Liver (tissue), 7 donors: ENCODE measurements at regions not wholly inside any gene's neighbourhood (a gene's known extent, or its start where the extent isn't known, plus 50 kb on each side); places are given as distances from the start of the nearest gene placed in this dataset.
"Not testable (repeated sequence)": the region's sequence is repeated elsewhere in the genome, so short reads cannot be mapped to it uniquely, and the experiment has no call there.

ENCODE experiments used
- DNase-seq: peaks from one replicate; pipeline ENCODE4 v3.0.0-alpha.2; 2017; ENCODE audit warnings: low spot score
- H3K27ac ChIP-seq, 2 donors: one replicate each; pipeline ENCODE4 v1.7.0; 2013; ENCODE audit warnings: inconsistent platforms in 2 of 2, low read length in 2 of 2, control low read depth in 1 of 2, low read depth in 1 of 2, mild to moderate bottlenecking in 1 of 2
- H3K27me3 ChIP-seq, 4 donors: one replicate each; pipeline versions ENCODE4 v1.6.1 to v1.7.0; 2013; ENCODE audit warnings: low read length in 3 of 4, inconsistent platforms in 1 of 4, mild to moderate bottlenecking in 1 of 4, moderate library complexity in 1 of 4; ENCODE audit not compliant: control insufficient read depth in 4 of 4, insufficient read depth in 4 of 4
- H3K36me3 ChIP-seq, 4 donors: one replicate each; pipeline versions ENCODE4 v1.6.1 to v1.7.0; 2013; ENCODE audit warnings: low read length in 3 of 4, mild to moderate bottlenecking in 3 of 4, low read depth in 1 of 4, moderate library complexity in 1 of 4; ENCODE audit not compliant: control insufficient read depth in 4 of 4, insufficient read depth in 3 of 4
- H3K4me1 ChIP-seq, 4 donors: one replicate each; pipeline versions ENCODE4 v1.6.1 to v1.7.0; 2013; ENCODE audit warnings: low read length in 3 of 4, mild to moderate bottlenecking in 3 of 4, moderate library complexity in 1 of 4; ENCODE audit not compliant: control insufficient read depth in 4 of 4, insufficient read depth in 4 of 4
- H3K4me3 ChIP-seq, 3 donors: one replicate each; pipeline versions ENCODE4 v1.6.1 to v1.7.0; 2013; ENCODE audit warnings: low read length in 3 of 3, control low read depth in 1 of 3, low read depth in 1 of 3, mild to moderate bottlenecking in 1 of 3
- H3K9ac ChIP-seq, 2 donors: one replicate each; pipeline ENCODE4 v1.7.0; 2013; ENCODE audit warnings: low read length in 2 of 2, mild to moderate bottlenecking in 2 of 2, moderate library complexity in 2 of 2, control low read depth in 1 of 2, low read depth in 1 of 2
- H3K9me3 ChIP-seq, 4 donors: one replicate each; pipeline versions ENCODE4 v1.6.1 to v1.7.0; 2013; ENCODE audit warnings: low read length in 3 of 4; ENCODE audit not compliant: control insufficient read depth in 4 of 4
- ATF3 ChIP-seq: IDR thresholded peaks from 2 replicates; pipeline ENCODE4 v1.6.1; 2016; ENCODE audit warnings: antibody characterized with exemption
- EGR1 ChIP-seq, 2 donors: IDR thresholded peaks; 2 replicates each; pipeline ENCODE4 v1.6.1; 2016 to 2018; ENCODE audit warnings: antibody characterized with exemption in 2 of 2, low read depth in 2 of 2
- FOXA1 ChIP-seq: IDR thresholded peaks from 2 replicates; pipeline ENCODE4 v1.6.1; 2016; ENCODE audit warnings: antibody characterized with exemption
- FOXA2 ChIP-seq: IDR thresholded peaks from 2 replicates; pipeline ENCODE4 v1.6.1; 2016; ENCODE audit warnings: antibody characterized with exemption
- GABPA ChIP-seq, 2 donors: IDR thresholded peaks in 1 of 2; conservative IDR thresholded peaks in 1 of 2; 2 replicates each; pipeline ENCODE4 v1.6.1; 2016; ENCODE audit warnings: antibody characterized with exemption in 2 of 2, mild to moderate bottlenecking in 1 of 2, moderate library complexity in 1 of 2
- HNF4A ChIP-seq, 2 donors: conservative IDR thresholded peaks; 2 replicates each; pipeline ENCODE4 v1.6.1; 2016; ENCODE audit warnings: antibody characterized with exemption in 2 of 2, mild to moderate bottlenecking in 2 of 2
- HNF4G ChIP-seq: IDR thresholded peaks from 2 replicates; pipeline ENCODE4 v1.6.1; 2016; ENCODE audit warnings: antibody characterized with exemption
- JUND ChIP-seq, 2 donors: IDR thresholded peaks; 2 replicates each; pipeline ENCODE4 v1.6.1; 2016; ENCODE audit warnings: antibody characterized with exemption in 2 of 2
- MAX ChIP-seq: IDR thresholded peaks from 2 replicates; pipeline ENCODE4 v1.6.1; 2016; ENCODE audit warnings: antibody characterized with exemption
- NR2F2 ChIP-seq: IDR thresholded peaks from 2 replicates; pipeline ENCODE4 v1.6.1; 2016; ENCODE audit warnings: antibody characterized with exemption
- RAD21 ChIP-seq, 2 donors: IDR thresholded peaks; 2 replicates each; pipeline ENCODE4 v1.6.1; 2016; ENCODE audit warnings: antibody characterized with exemption in 2 of 2, mild to moderate bottlenecking in 2 of 2
- REST ChIP-seq: IDR thresholded peaks from 2 replicates; pipeline ENCODE4 v1.6.1; 2016; ENCODE audit warnings: antibody characterized with exemption, mild to moderate bottlenecking
- RXRA ChIP-seq, 2 donors: IDR thresholded peaks; 2 replicates each; pipeline ENCODE4 v1.6.1; 2017 to 2018; ENCODE audit warnings: antibody characterized with exemption in 2 of 2, mild to moderate bottlenecking in 1 of 2
- SP1 ChIP-seq: IDR thresholded peaks from 2 replicates; pipeline ENCODE4 v1.6.1; 2018; ENCODE audit warnings: antibody characterized with exemption, mild to moderate bottlenecking
- TAF1 ChIP-seq: conservative IDR thresholded peaks from 2 replicates; pipeline ENCODE4 v1.6.1; 2016; ENCODE audit warnings: antibody characterized with exemption, mild to moderate bottlenecking
- YY1 ChIP-seq: IDR thresholded peaks from 2 replicates; pipeline ENCODE4 v1.6.1; 2016; ENCODE audit warnings: antibody characterized with exemption, mild to moderate bottlenecking
- ZBTB33 ChIP-seq: IDR thresholded peaks from 2 replicates; pipeline ENCODE4 v1.6.1; 2016; ENCODE audit warnings: antibody characterized with exemption
- WGBS: extraction: QIAGEN DNeasy Blood & Tissue Kit; methylation state at CpG from one replicate; pipeline ENCODE4 v1.1.7; 2013; 5-methylcytosine and 5-hydroxymethylcytosine counted together
- donor health status: healthy.
- donor health status: healthy.
- donor health status: healthy.
- donor health status: healthy.

- TF ChIP-seq RAD21 (IDR thresholded peaks at IDR 0.05) (no peak), EGR1 (IDR thresholded peaks at IDR 0.05; ENCODE audit: low read depth in 2 of 2) (no peak), TAF1 (no peak), HNF4A (conservative IDR thresholded peaks at IDR 0.05) (no peak), SP1 (no peak), FOXA2 (no peak), YY1 (no peak), MAX (no peak)
- no peaks in the 10 kb centered on the region for H3K36me3 ChIP-seq
- H3K9ac ChIP-seq: no peak overlapping the region
- WGBS: 86% methylated on average over 7 of the region's 7 CpGs
- no peaks in the 10 kb centered on the region for H3K4me1 ChIP-seq
- no peaks in the 10 kb centered on the region for H3K9me3 ChIP-seq
- H3K27ac ChIP-seq: no peak overlapping the region
- H3K4me3 ChIP-seq: no peak overlapping the region
- no peak for DNase-seq
- H3K27me3 ChIP-seq: no peaks in the 10 kb centered on the region
Observed at GRCh38 chr10:3564346-3565002, 220.5 kb downstream of the KLF6 start.

GRCh38 chr10:3563298-3563697 is 221.7 kb downstream of the KLF6 start:
- H3K27ac ChIP-seq: no peak overlapping the region
- no peaks in the 10 kb centered on the region for H3K36me3 ChIP-seq
- H3K27me3 ChIP-seq: no peaks in the 10 kb centered on the region
- H3K4me3 ChIP-seq: no peak overlapping the region
- H3K9ac ChIP-seq: no peak overlapping the region
- H3K4me1 ChIP-seq: no peaks in the 10 kb centered on the region
- 81% methylated on average over 3 of the region's 3 CpGs for WGBS
- no peak for TF ChIP-seq FOXA1
- no peak for TF ChIP-seq SP1
- TF ChIP-seq ZBTB33: no peak
- no peak for TF ChIP-seq RXRA (IDR thresholded peaks at IDR 0.05)
- TF ChIP-seq TAF1: no peak
- no peaks in the 10 kb centered on the region for H3K9me3 ChIP-seq
- no peak for DNase-seq

GRCh38 chr10:3560628-3561027 is 224.4 kb downstream of the KLF6 start:
- H3K36me3 ChIP-seq, H3K9me3 ChIP-seq, H3K4me1 ChIP-seq, H3K27me3 ChIP-seq, H3K4me3 ChIP-seq, H3K27ac ChIP-seq, H3K9ac ChIP-seq, DNase-seq: not testable (repeated sequence)
- WGBS: 92% methylated on average over 2 of the region's 3 CpGs

GRCh38 chr10:3559527-3559926 is 225.5 kb downstream of the KLF6 start:
- no peaks in the 10 kb centered on the region for H3K27me3 ChIP-seq
- no peaks in the 10 kb centered on the region for H3K4me1 ChIP-seq
- 91% methylated on average over 3 of the region's 3 CpGs for WGBS
- H3K27ac ChIP-seq: no peak overlapping the region
- H3K4me3 ChIP-seq: no peak overlapping the region
- DNase-seq: no peak
- H3K9me3 ChIP-seq: peaks cover 0 to 2% (median 0%) of the 10 kb centered on the region in 4 donors
- no peaks in the 10 kb centered on the region for H3K36me3 ChIP-seq
- H3K9ac ChIP-seq: no peak overlapping the region
- TF ChIP-seq EGR1 (IDR thresholded peaks at IDR 0.05; ENCODE audit: low read depth in 2 of 2) (no peak), SP1 (no peak), GABPA (IDR thresholded peaks at IDR 0.05 in 1 of 2, conservative IDR thresholded peaks at IDR 0.05 in 1 of 2) (no peak), RAD21 (IDR thresholded peaks at IDR 0.05) (no peak), RXRA (IDR thresholded peaks at IDR 0.05) (no peak), TAF1 (no peak), HNF4A (conservative IDR thresholded peaks at IDR 0.05) (no peak), REST (no peak), MAX (no peak), YY1 (no peak), JUND (IDR thresholded peaks at IDR 0.05) (no peak), ATF3 (no peak), HNF4G (no peak), NR2F2 (no peak)
